GM12891 (cell line): ENCODE measurements at regions not wholly inside any gene's neighbourhood (a gene's known extent, or its start where the extent isn't known, plus 50 kb on each side); places are given as distances from the start of the nearest gene placed in this dataset.

Experiments
- PAX5 ChIP-seq: IDR thresholded peaks from 2 replicates; pipeline ENCODE4 v1.6.1; 2011; ENCODE audit warnings: low read length, moderate library complexity, mild to moderate bottlenecking; ENCODE audit not compliant: insufficient read depth, severe bottlenecking
- POLR2A ChIP-seq: IDR thresholded peaks from 2 replicates; pipeline ENCODE4 v1.6.1; 2011; ENCODE audit warnings: low read depth, low read length, control low read depth
- POLR2AphosphoS5 ChIP-seq: IDR thresholded peaks from 2 replicates; pipeline ENCODE4 v1.6.1; 2011; ENCODE audit warnings: low read depth, low read length, control low read depth
- POU2F2 ChIP-seq: IDR thresholded peaks from 2 replicates; pipeline ENCODE4 v1.6.1; 2011; ENCODE audit warnings: low read depth, mild to moderate bottlenecking, control low read depth, low read length, moderate library complexity
- SPI1 ChIP-seq: IDR thresholded peaks from 2 replicates; pipeline ENCODE4 v1.6.1; 2011; ENCODE audit warnings: low read depth, low read length, control low read depth
- TAF1 ChIP-seq: IDR thresholded peaks from 2 replicates; pipeline ENCODE4 v1.6.1; 2011; ENCODE audit warnings: low read depth, low read length, control low read depth

DNA sequence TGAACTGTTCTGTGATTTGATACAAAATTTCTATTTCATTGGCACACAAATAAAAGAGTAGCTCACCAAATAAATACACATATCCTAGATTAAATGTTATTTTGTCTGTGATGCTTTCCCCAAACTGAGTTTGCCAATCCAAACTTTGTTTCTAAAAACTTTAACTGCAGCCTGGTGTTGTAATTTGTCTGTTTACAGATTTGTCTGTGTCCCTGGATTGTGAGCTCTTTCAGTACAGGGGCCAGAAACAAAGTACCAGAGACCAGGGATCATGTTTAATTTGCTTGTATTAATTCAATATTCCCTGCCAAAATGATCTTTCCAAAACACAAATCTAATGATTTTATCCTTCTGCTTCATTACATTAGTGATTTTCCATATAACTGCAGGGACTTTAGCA is 1044.6 kb upstream of the GJE1 start:
- no peak for TF ChIP-seq POLR2A
- no peak for TF ChIP-seq POLR2AphosphoS5
- no peak for TF ChIP-seq PAX5
- no peak for TF ChIP-seq SPI1
- TF ChIP-seq TAF1, result no peak
- TF ChIP-seq POU2F2, result no peak
